Fibroblast of skin of scalp (primary cell): ENCODE measurements at regions not wholly inside any gene's neighbourhood (a gene's known extent, or its start where the extent isn't known, plus 50 kb on each side); places are given as distances from the start of the nearest gene placed in this dataset.

Experiments used
- DNase-seq: peaks from one replicate; pipeline ENCODE4 v3.0.0-alpha.2; 2013

DNA sequence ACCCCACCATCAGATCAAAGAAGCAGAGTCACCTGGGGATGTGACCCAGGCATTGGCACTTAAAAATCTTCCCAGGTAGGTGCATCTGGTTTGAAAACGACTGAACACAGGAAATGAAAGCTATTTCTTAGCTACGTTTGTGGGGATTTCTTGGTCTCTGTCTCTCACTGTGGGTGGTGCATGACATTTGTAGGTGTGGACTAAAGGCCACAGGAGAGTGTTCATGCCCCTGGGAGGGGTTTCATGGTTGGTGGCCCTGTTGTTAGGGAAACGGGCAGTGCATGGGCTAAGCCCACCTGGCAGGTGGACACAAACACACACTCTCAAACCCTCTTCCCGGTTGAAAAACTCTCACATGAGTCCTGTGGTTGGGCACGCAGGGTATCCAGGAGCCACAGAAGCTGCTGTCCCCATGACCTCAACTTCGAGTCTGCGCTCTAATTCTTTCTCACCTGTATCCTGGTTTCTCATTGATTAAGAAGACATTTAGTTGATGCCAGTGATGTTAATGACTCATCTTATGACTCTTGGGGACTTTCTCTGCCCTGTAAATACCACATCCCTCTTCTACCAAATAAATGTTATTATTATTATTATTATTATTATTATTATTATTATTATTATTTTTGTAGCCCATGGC lies 119.4 kb downstream of the MRPS6 start:
- no peak for DNase-seq

DNA sequence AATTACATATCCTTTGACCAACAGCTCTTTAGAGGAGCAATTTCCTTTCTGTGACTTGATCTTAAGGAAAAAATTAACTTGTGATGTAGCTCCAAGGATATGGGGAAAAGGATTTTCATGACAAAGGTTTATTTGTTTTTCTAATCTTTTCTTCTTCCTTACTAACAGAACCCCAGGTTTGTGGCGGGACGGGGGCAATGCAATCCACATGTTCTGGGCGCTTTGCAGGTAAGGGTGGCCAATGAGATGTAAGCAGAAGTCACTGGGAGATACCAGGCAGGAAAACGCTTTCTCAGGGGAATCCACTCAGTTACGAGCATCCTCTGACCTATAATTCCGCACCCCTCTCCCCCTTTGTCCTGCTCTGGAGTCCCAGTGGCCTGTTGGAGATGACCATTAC lies 122.0 kb downstream of the MRPS6 start:
- no peak for DNase-seq

- DNase-seq: no peak
These were observed 123.6 kb downstream of the MRPS6 start for GRCh38 chr21:34196996-34197395.

DNA sequence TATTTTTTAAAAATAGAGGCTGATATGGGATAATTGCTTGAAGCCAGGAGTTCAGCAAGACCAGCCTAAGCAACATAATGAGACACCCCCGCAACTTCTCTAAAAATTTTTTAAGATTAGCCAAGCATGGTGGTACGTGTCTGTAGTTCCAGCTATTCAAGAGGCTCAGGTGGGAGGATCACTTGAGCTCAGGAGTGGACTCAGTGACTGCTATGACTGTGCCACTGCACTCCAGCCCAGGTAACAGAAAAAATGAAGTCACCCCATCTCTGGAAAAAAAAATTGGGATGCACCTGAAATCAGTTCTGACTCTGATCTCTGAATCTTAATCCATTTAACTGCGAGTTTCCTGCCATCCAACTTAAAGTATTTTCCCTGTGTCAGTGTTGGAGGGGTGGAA lies 124.2 kb downstream of the MRPS6 start:
- no peak for DNase-seq

DNA sequence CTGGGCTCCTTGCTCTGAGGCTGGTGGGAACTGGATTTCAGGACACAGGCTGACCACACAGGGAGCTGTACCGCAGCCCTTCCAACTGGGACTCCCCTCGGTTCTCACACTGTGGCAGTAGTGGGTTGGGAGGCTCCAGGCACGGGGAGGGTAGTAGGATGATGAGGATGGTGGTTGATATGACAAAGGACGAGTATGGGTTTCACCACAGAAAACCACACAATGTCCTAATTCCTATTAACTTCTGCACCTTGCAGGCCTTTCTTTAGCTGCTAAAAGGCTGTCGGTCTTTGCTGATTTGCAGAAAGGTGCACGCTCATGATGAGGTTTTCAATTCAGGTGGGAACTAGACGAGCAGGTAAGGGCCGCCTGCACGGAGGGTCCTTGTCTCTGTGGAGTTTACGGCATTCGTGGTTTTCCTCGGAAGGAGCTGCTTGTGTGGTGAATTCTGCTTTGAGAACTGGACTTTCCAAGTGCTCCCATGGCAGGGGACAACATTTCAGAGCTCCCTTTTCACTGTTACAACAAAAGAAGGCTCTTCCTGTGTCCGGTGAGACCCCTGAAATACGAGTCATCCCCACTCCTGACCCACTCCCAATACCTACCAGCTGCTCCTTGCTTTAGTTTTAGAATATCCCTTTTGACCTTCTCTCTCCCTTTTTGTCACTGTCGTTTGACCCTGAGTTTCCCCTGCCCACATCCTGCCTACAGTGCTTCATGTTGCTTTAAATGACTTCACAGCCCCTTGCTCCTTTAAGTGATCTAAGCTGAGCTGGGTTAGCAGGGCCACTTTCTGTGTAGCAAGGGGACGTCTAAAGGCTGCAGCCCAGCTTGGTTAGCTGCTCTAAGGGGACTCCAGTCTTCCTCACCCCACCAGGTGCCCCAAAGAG lies 125.1 kb downstream of the MRPS6 start:
- no peak for DNase-seq

DNA sequence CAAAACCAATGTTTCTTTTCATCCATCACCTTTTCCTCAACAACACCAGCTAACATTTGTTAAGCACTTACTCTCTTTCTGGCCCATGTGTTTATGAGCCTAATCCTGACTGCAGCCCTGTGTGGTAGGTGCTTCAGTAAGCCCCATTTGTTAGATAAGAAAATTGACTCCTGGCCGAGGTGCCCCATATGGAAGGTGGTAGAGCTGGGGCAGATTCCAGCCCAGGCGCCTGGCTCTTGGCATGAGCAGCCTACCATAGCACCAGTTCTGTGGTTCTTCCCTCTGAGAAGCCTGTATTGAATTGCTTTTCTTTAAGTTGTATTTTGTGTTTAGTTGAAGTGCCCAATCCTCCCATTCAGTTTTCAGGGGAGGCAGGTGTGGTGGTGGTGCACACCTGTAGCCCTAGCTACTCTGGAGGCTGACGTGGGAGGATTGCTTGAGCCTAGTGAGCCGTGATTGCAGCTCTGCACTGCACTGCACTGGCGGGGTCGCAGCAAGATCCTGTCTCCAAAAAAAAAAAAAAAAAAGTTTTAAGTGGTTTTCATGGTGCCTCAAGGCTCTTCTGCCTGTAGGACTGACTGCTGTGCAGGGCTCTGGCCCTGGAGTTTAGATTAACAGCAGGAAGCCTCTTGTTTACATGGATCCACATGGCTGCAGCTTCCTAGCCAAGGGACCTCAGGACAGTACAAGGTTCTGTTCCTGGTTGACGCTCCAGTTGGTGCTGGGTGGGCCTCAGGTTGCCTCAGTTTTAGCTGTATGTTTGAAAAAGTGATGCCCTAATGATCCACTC lies 125.9 kb downstream of the MRPS6 start:
- DNase-seq: no peak

DNA sequence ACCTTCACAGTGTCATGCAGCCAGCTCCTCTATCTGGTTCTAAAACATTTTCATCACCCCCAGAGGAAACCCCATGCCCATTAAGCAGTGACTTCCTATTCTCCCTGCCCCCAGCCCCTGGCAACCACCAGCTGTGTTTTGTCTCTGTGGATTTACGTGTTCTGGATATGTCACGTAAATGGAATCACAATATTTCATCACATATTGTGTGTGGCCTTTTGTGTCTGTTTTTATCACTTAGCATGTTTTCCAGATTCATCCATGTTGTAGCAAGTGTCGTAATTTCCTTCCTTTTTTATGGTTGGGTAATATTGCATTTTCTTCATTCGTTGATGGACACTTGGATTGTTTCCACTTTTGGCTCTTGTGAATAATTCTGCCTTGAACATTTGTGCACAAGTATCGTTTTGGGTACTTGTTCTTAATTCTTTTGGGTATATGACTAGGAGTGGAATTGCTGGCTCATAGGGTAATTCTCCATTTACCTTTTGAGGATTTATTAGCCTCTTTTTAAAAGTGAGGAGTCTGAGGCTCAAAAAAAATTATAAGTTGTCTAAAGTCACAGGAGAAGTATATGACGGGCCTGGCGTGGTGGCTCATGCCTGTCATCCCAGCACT lies 127.0 kb downstream of the MRPS6 start:
- no peak for DNase-seq

DNA sequence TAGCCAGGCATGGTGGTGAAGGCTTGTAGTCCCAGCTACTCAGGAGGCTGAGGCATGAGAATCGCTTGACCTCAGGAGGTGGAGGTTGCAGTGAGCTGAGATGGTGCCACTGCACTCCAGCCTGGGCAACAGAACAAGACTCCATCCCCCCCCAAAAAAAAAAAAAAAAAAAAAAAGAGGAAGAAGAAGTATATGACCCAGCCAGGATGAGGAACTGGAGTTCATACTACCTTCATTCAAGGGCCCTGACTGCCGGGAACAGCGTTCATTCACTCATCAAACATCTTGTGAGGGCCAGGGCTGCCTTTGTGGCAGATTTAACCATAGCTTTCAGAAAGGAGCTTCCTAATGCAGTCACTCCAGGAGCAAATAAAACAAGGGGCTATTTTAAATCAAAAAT lies 127.6 kb downstream of the MRPS6 start:
- no peak for DNase-seq

DNA sequence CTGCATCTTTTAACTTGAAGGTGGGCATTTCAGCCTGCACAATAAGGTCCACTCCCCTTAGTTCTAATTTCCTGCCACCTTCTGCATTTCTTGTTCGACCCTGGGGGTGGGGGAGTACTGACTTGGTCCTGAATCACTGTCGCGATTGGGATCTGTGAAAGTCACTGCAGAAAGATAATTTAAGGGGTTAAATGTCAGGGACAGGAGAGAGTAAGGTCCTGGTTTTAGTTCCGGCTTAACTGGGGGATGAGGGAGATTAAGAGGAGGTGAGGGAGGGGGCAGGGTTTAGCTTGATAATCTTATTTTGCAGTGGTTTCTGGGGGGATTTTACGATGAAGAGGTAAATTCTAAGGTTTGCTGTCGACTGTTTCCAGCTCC lies 128.1 kb downstream of the MRPS6 start:
- no peak for DNase-seq

- DNase-seq: peak; percentile 15
These were observed 129.4 kb downstream of the MRPS6 start for GRCh38 chr21:34202553-34203372.

GRCh38 chr21:34203851-34204420 lies 130.6 kb downstream of the MRPS6 start:
- DNase-seq: no peak

GRCh38 chr21:34204481-34205439 lies 131.4 kb downstream of the MRPS6 start:
- DNase-seq: peak; percentile 41

DNA sequence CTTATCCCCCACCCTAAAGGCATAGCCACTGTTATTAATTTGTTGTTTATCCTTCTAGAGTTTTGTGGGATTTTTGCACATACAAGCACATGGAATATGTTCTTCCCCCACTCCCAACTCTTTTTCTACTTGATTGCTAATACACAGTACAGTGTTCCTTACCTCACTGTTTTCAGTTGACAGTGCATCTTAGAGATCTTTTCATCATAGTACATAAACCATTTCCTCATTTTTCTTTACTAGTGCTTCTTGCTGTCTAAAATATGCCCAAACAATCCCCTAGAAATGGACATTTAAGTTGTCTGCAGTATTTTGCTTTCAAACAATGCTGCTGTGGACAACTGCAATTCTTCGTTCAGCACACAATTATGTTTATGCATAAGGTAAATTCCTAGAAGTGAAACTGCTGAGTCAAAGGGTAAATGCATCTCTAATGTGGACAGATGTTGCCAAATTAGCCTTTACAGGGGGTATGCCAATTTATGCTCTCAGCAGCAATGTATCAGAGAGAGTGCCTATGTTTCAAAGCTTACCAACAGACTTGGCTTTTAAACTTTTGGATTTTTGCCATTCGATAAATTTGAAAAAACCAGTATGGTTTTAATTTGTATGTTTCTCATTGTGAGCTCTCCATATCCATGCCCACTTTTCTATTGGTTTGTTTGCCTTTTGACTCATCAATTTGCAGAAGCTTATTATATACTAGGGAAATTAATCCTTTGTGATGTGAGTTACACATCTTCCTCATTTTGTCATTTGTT lies 132.6 kb downstream of the MRPS6 start:
- DNase-seq: peak; percentile 66

- no peak for DNase-seq
These were observed 140.6 kb downstream of the MRPS6 start for GRCh38 chr21:34213959-34214358.

DNA sequence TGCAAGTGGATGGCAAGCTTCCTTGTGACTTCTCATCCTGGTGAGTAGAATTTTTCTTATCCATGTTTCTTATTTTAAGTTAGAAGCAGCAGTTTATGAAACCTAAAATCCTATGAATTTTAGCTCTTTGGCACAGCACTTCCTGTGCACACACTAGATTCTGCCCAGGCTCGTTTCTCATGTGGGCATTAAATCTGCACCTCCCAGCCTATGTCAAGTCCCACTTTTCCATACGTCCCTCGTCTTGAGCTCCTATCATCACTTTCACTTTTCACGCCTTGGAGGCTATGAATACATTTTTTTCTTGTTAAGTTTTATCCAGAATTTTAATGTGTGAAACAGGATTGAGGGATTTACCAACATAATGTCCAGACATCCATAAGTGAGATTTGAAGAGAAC lies 142.1 kb downstream of the MRPS6 start:
- DNase-seq: no peak

GRCh38 chr21:34215911-34216717 lies 142.7 kb downstream of the MRPS6 start:
- DNase-seq: no peak

GRCh38 chr21:34216718-34217032 lies 143.3 kb downstream of the MRPS6 start:
- no peak for DNase-seq

DNA sequence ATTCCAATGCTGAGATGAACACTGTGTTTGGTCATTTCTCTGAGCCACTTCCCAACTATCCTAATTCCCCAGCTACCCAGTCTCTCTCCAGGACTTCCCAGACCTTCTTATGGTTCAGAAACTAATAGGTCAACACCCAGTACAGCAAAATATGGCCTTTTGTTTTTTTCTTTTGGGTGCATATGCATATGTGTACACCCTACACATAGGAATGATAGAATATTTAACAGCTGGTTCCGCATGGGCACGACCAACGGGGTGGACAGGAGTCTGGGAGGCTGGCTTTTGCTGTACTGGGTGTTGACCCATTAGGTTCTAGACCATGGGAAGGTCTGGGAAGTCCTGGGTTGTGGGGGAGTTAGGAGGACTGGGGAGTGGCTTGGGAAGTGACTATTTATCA lies 143.9 kb downstream of the MRPS6 start:
- DNase-seq: no peak
